K562 (cell line): ENCODE measurements at regions not wholly inside any gene's neighbourhood (a gene's known extent, or its start where the extent isn't known, plus 50 kb on each side); places are given as distances from the start of the nearest gene placed in this dataset.

ENCODE experiments used
- BCOR ChIP-seq: fragments of 450-650 bp; IDR thresholded peaks from 2 replicates; pipeline ENCODE4 v1.6.1; 2016
- CHD4 ChIP-seq: fragments of 200-600 bp; sonication (generic); IDR thresholded peaks from 3 replicates; pipeline ENCODE4 v1.6.1; 2012; ENCODE audit warnings: low read depth, mild to moderate bottlenecking, mixed read lengths, low read length, inconsistent platforms; ENCODE audit not compliant: insufficient read depth, insufficient replicate concordance, poor library complexity, severe bottlenecking
- DACH1 ChIP-seq: fragments of 450-650 bp; IDR thresholded peaks from 2 replicates; pipeline ENCODE4 v1.6.1; 2018; ENCODE audit not compliant: partially characterized antibody
- NELFE ChIP-seq: IDR thresholded peaks from 2 replicates; pipeline ENCODE4 v1.6.1; 2011; ENCODE audit warnings: mild to moderate bottlenecking; ENCODE audit not compliant: insufficient read depth, insufficient read length
- PCBP1 ChIP-seq: fragments of 200-400 bp; formaldehyde crosslinking; IDR thresholded peaks from 2 replicates; pipeline ENCODE4 v1.6.1; 2018; ENCODE audit warnings: mild to moderate bottlenecking, low read depth, low read length; ENCODE audit not compliant: poor library complexity, severe bottlenecking
- PRDM10 ChIP-seq: fragments of 450-650 bp; IDR thresholded peaks from 2 replicates; pipeline ENCODE4 v1.6.1; 2018; ENCODE audit not compliant: partially characterized antibody
- RBM25 ChIP-seq: fragments of 200-400 bp; formaldehyde crosslinking; IDR thresholded peaks from 2 replicates; pipeline ENCODE4 v1.6.1; 2018; ENCODE audit warnings: low read length, low read depth, moderate library complexity; ENCODE audit not compliant: severe bottlenecking
- TOE1 ChIP-seq, 2 experiments: fragments of 450-650 bp in 1 of 2; sonication (generic) in 1 of 2; formaldehyde crosslinking in 1 of 2; IDR thresholded peaks; 2 replicates each; pipeline versions ENCODE4 v1.7.1 to v1.8.0; 2016 to 2022; ENCODE audit warnings: borderline replicate concordance in 2 of 2, mild to moderate bottlenecking in 2 of 2, antibody characterized with exemption in 1 of 2, inconsistent platforms in 1 of 2, low read depth in 1 of 2, missing genetic modification reagents in 1 of 2, moderate library complexity in 1 of 2
- ZBTB7A ChIP-seq: IDR thresholded peaks from 2 replicates; pipeline ENCODE4 v1.6.1; 2011; ENCODE audit warnings: low read depth, mild to moderate bottlenecking, low read length, moderate library complexity, borderline replicate concordance; ENCODE audit not compliant: control insufficient read depth
- ZNF217 ChIP-seq: sonication (generic); formaldehyde crosslinking; IDR thresholded peaks from 2 replicates; pipeline ENCODE4 v1.8.0; 2022; ENCODE audit warnings: mild to moderate bottlenecking, missing genetic modification reagents
- ZNF592 ChIP-seq: fragments of 450-650 bp; IDR thresholded peaks from 2 replicates; pipeline ENCODE4 v1.6.1; 2017; ENCODE audit warnings: antibody characterized with exemption, mild to moderate bottlenecking
- ZNF609 ChIP-seq: sonication (generic); formaldehyde crosslinking; IDR thresholded peaks from 2 replicates; pipeline ENCODE4 v1.8.1; 2023; ENCODE audit warnings: missing genetic modification reagents, mild to moderate bottlenecking, borderline replicate concordance
- ZNF780A ChIP-seq: fragments of 250-450 bp; sonication (Bioruptor Pico); IDR thresholded peaks from 2 replicates; pipeline ENCODE4 v1.5.0; 2021; ENCODE audit warnings: mild to moderate bottlenecking

GRCh38 chr9:129312251-129313122, 134.4 kb upstream of the IER5L start (continued):
- no peak for TF ChIP-seq ZNF780A (CRISPR knock-in tag)
- peak; percentile 42 for TF ChIP-seq CHD4
- TF ChIP-seq ZNF592 = no peak
- TF ChIP-seq TOE1 (IDR thresholded peaks at IDR 0.05; ENCODE audit: borderline replicate concordance) = no peak
- no peak for TF ChIP-seq TOE1 (CRISPR knock-in tag; IDR thresholded peaks at IDR 0.05; ENCODE audit: borderline replicate concordance, low read depth)
- TF ChIP-seq PCBP1 = no peak
- TF ChIP-seq DACH1 = peak; percentile 10
- no peak for TF ChIP-seq ZNF609 (CRISPR knock-in tag)
- TF ChIP-seq BCOR = peak; percentile 77
- TF ChIP-seq RBM25 = peak; percentile 76
- no peak for TF ChIP-seq PRDM10
- no peak for TF ChIP-seq NELFE
- TF ChIP-seq ZNF217 = no peak
- TF ChIP-seq ZBTB7A = no peak
